Body of pancreas (tissue), 4 donors: ENCODE measurements at regions not wholly inside any gene's neighbourhood (a gene's known extent, or its start where the extent isn't known, plus 50 kb on each side); places are given as distances from the start of the nearest gene placed in this dataset.

Experiments used
- CTCF ChIP-seq, 7 experiments: fragments of 450-650 bp in 4 of 7; fragments of 200-600 bp in 3 of 7; sonication (generic) in 3 of 7; IDR thresholded peaks; one replicate each; pipeline ENCODE4 v1.5.1; 2016 to 2019; ENCODE audit warnings: antibody characterized with exemption in 7 of 7
- POLR2A ChIP-seq, 3 donors: fragments of 450-650 bp; IDR thresholded peaks; one replicate each; pipeline ENCODE4 v1.6.1; 2016; ENCODE audit warnings: antibody characterized with exemption in 3 of 3, mild to moderate bottlenecking in 2 of 3

- TF ChIP-seq POLR2A (IDR thresholded peaks at IDR 0.05) (no peak), CTCF (IDR thresholded peaks at IDR 0.05) (no peak)
Observed at GRCh38 chr9:90038763-90039162, 434.0 kb downstream of the GADD45G start.
